AG09319 (cell line): ENCODE measurements at regions not wholly inside any gene's neighbourhood (a gene's known extent, or its start where the extent isn't known, plus 50 kb on each side); places are given as distances from the start of the nearest gene placed in this dataset.

ENCODE experiments used
- DNase-seq: peaks from one replicate; pipeline ENCODE4 v3.0.0-alpha.2; 2010; ENCODE audit warnings: low read depth; ENCODE audit errors: extremely low read depth
- CTCF ChIP-seq: IDR thresholded peaks from 2 replicates; pipeline ENCODE4 v1.5.1; 2011; ENCODE audit warnings: low read depth, mild to moderate bottlenecking, inconsistent platforms, low read length, moderate library complexity

GRCh38 chr20:9966966-9967365 lies 67.8 kb upstream of the ANKEF1 start:
- DNase-seq = no peak
- peak; percentile 26 for TF ChIP-seq CTCF

- no peak for TF ChIP-seq CTCF
- no peak for DNase-seq
Measured at GRCh38 chr20:9963029-9963428, 71.8 kb upstream of the ANKEF1 start.

GRCh38 chr20:9958693-9959092 lies 76.1 kb upstream of the ANKEF1 start:
- TF ChIP-seq CTCF = no peak
- DNase-seq = no peak

- TF ChIP-seq CTCF = no peak
- no peak for DNase-seq
Measured at GRCh38 chr20:9955646-9956045, 79.1 kb upstream of the ANKEF1 start.

GRCh38 chr20:9949563-9949962 lies 85.2 kb upstream of the ANKEF1 start:
- TF ChIP-seq CTCF = no peak

GRCh38 chr20:9945408-9945807 lies 89.4 kb upstream of the ANKEF1 start:
- DNase-seq = no peak
- no peak for TF ChIP-seq CTCF

More at GRCh38 chr20:9949563-9949962, 85.2 kb upstream of the ANKEF1 start:
- DNase-seq = no peak

GRCh38 chr20:9942736-9943135 lies 92.1 kb upstream of the ANKEF1 start:
- TF ChIP-seq CTCF = no peak
- DNase-seq = no peak
